Natural killer cell treated with Interleukin-12 subunit alpha and Interleukin-12 subunit beta and Interleukin-15 and Interleukin-18, amount 100 ng/mL, for 72 hours (primary cell): ENCODE measurements at regions not wholly inside any gene's neighbourhood (a gene's known extent, or its start where the extent isn't known, plus 50 kb on each side); places are given as distances from the start of the nearest gene placed in this dataset.
"Not testable (repeated sequence)": the region's sequence is repeated elsewhere in the genome, so short reads cannot be mapped to it uniquely, and the experiment has no call there.

Experiments used
- ATAC-seq, 2 donors: fragments of 150-1000 bp; cut with Tn5 transposase in 1 of 2; sonication (Bioruptor Pico), chemical (Tn5 transposase) in 1 of 2; 2 replicates each; pipeline ENCODE4 v1.10.0; 2021
- DNase-seq: peaks from one replicate; pipeline ENCODE4 v3.0.0; 2022; ENCODE audit warnings: low spot score
- H3K27ac Mint-ChIP-seq, 2 donors: 1 replicate in 1 of 2; 2 replicates in 1 of 2; pipeline ENCODE4 v1.8.0; 2022; ENCODE audit warnings: mixed read lengths in 2 of 2, mild to moderate bottlenecking in 1 of 2, moderate library complexity in 1 of 2
- H3K27me3 Mint-ChIP-seq, 2 donors: 1 replicate in 1 of 2; 2 replicates in 1 of 2; pipeline ENCODE4 v1.8.0; 2022; ENCODE audit warnings: mixed read lengths in 2 of 2
- H3K36me3 Mint-ChIP-seq: one replicate; pipeline ENCODE4 v1.8.0; 2022; ENCODE audit warnings: mixed read lengths
- H3K4me1 Mint-ChIP-seq, 2 donors: 1 replicate in 1 of 2; 2 replicates in 1 of 2; pipeline ENCODE4 v1.8.0; 2022; ENCODE audit warnings: low read depth in 2 of 2, mixed read lengths in 2 of 2, mild to moderate bottlenecking in 1 of 2
- H3K4me3 Mint-ChIP-seq: one replicate; pipeline ENCODE4 v1.8.0; 2022; ENCODE audit warnings: mixed read lengths
- H3K9me3 Mint-ChIP-seq: 2 replicates; pipeline ENCODE4 v1.8.0; 2022; ENCODE audit warnings: mixed read lengths

GRCh38 chr1:10877894-10878293, 81.4 kb upstream of the CASZ1 start:
- H3K9me3 Mint-ChIP-seq, result no peaks in the 10 kb centered on the region
- H3K4me1 Mint-ChIP-seq, result no peaks in the 10 kb centered on the region
- H3K27me3 Mint-ChIP-seq, result peaks cover 0 to 7% of the 10 kb centered on the region in 2 donors
- DNase-seq (no peak), ATAC-seq (no peak)
- H3K27ac Mint-ChIP-seq, result no peak overlapping the region
- H3K4me3 Mint-ChIP-seq, result no peak overlapping the region
- H3K36me3 Mint-ChIP-seq, result no peaks in the 10 kb centered on the region

GRCh38 chr1:10878469-10878868, 82.0 kb upstream of the CASZ1 start:
- Mint-ChIP-seq H3K36me3 (no peaks in the 10 kb centered on the region), H3K27ac (no peak overlapping the region), H3K4me3 (no peak overlapping the region), H3K27me3 (peaks cover 0 to 7% of the 10 kb centered on the region in 2 donors), H3K4me1 (no peaks in the 10 kb centered on the region), H3K9me3 (no peaks in the 10 kb centered on the region)
- ATAC-seq (no peak), DNase-seq (no peak)

GRCh38 chr1:10880063-10880462, 83.6 kb upstream of the CASZ1 start:
- H3K4me1 Mint-ChIP-seq, result no peaks in the 10 kb centered on the region
- H3K36me3 Mint-ChIP-seq, result no peaks in the 10 kb centered on the region

DNA sequence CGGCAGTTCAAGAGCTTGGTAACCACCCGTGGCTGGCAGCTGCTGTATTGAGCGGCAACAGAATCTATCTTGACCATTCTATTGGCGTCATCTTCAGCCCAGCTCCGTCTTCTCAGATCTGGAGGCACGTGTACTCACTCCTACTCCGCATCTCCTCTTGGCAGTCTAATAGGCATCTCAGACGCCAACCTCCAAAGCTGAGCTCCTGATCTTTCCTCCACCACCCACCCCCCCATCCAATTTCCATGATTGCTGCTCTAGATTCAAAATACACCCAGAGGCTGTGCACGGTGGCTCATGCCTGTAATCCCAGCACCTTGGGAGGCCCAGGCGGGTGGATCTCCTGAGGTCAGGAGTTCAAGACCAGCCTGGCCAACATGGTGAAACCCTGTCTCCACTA, 84.6 kb upstream of the CASZ1 start:
- ATAC-seq (no peak), DNase-seq (no peak)
- Mint-ChIP-seq H3K4me1 (no peaks in the 10 kb centered on the region), H3K9me3 (no peaks in the 10 kb centered on the region), H3K4me3 (no peak overlapping the region), H3K27me3 (peaks cover 0 to 7% of the 10 kb centered on the region in 2 donors), H3K27ac (no peak overlapping the region), H3K36me3 (no peaks in the 10 kb centered on the region)

More at GRCh38 chr1:10880063-10880462, 83.6 kb upstream of the CASZ1 start:
- DNase-seq, result no peak
- Mint-ChIP-seq H3K27ac (no peak overlapping the region), H3K4me3 (no peak overlapping the region), H3K27me3 (peaks cover 0 to 7% of the 10 kb centered on the region in 2 donors), H3K9me3 (no peaks in the 10 kb centered on the region)
- no peak for ATAC-seq

DNA sequence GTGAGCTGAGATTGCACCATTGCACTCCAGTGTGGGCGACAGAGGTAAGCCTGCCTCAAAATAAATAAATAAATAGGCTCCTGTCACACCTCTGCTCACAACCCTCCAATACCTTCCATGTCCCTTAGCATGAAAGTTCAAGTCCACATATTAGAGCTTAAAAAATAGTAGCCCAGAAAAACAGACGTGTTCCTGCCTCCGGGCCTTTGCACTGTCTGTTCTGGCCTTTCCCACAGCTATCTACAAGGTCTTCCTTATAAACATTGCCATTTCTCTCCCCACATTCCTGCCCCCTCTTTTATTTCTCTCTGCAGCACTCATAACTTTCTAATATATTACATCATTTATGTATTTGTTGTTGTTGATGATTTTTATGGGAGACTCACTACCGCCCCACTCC, 85.6 kb upstream of the CASZ1 start:
- Mint-ChIP-seq H3K4me1 (no peaks in the 10 kb centered on the region), H3K36me3 (no peaks in the 10 kb centered on the region), H3K4me3 (no peak overlapping the region), H3K9me3 (no peaks in the 10 kb centered on the region), H3K27ac (no peak overlapping the region), H3K27me3 (peaks cover 3 to 7% of the 10 kb centered on the region in 2 donors)
- DNase-seq (no peak), ATAC-seq (no peak)

- H3K4me1 Mint-ChIP-seq, ATAC-seq, H3K36me3 Mint-ChIP-seq, H3K27ac Mint-ChIP-seq, H3K4me3 Mint-ChIP-seq, H3K9me3 Mint-ChIP-seq, DNase-seq: not testable (repeated sequence)
- H3K27me3 Mint-ChIP-seq, result peaks cover 20 to 24% of the 10 kb centered on the region in 2 donors
Observed at GRCh38 chr1:10887032-10887431, 90.6 kb upstream of the CASZ1 start.

- H3K36me3 Mint-ChIP-seq, result no peaks in the 10 kb centered on the region
- DNase-seq, result no peak
- H3K4me3 Mint-ChIP-seq, result no peak overlapping the region
- H3K4me1 Mint-ChIP-seq, result peaks cover 3 to 5% of the 10 kb centered on the region in 2 donors
- ATAC-seq, result no peak
- H3K27ac Mint-ChIP-seq, result no peak overlapping the region
- H3K9me3 Mint-ChIP-seq, result no peaks in the 10 kb centered on the region
- peaks cover 27 to 32% of the 10 kb centered on the region in 2 donors for H3K27me3 Mint-ChIP-seq
Observed at GRCh38 chr1:10888291-10888690, 91.8 kb upstream of the CASZ1 start.

GRCh38 chr1:10888791-10889649, 92.6 kb upstream of the CASZ1 start:
- no peak overlapping the region for H3K4me3 Mint-ChIP-seq
- H3K4me1 Mint-ChIP-seq, result peaks cover 3 to 5% of the 10 kb centered on the region in 2 donors
- H3K36me3 Mint-ChIP-seq, result no peaks in the 10 kb centered on the region
- peaks cover 27 to 32% of the 10 kb centered on the region in 2 donors for H3K27me3 Mint-ChIP-seq
- DNase-seq (no peak), ATAC-seq (no peak)
- no peak overlapping the region for H3K27ac Mint-ChIP-seq
- no peaks in the 10 kb centered on the region for H3K9me3 Mint-ChIP-seq

- H3K4me3 Mint-ChIP-seq, result no peak overlapping the region
Observed at GRCh38 chr1:10889650-10890353, 93.4 kb upstream of the CASZ1 start.

DNA sequence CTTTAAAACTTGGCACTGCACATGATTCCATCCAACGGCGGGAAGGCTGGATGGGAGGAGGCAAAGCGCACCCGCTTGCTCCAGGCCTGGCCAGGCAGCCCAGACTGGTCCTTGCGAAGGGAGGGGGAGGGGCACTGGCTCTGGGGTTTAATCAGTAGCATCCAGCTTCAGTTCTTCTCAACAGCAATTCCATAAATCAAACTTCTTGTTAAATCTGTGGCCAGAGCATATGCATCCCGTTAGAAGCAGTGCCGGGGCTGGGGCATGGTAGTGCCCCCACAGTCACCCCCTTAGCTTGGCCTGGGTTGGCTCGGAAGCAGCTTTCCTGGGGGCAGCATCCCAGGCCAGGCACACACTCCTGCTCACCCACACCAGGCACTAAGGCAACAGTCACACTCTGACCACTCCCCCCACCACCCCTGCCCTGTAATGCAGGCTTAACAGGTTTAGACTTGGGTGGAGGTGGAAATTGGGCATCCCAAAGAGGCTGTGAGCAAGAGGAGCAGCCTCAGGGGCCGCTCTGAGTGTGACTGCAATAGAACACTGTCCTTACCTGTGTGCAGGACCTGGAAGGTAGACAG, 94.1 kb upstream of the CASZ1 start:
- Mint-ChIP-seq H3K27ac (no peak overlapping the region), H3K27me3 (peaks cover 27 to 32% of the 10 kb centered on the region in 2 donors)

More at GRCh38 chr1:10889650-10890353, 93.4 kb upstream of the CASZ1 start:
- peaks cover 27 to 32% of the 10 kb centered on the region in 2 donors for H3K27me3 Mint-ChIP-seq
- ATAC-seq, result no peak
- no peaks in the 10 kb centered on the region for H3K36me3 Mint-ChIP-seq
- DNase-seq, result no peak
- H3K27ac Mint-ChIP-seq, result no peak overlapping the region
- H3K4me1 Mint-ChIP-seq, result peaks cover 3 to 5% of the 10 kb centered on the region in 2 donors
- no peaks in the 10 kb centered on the region for H3K9me3 Mint-ChIP-seq

GRCh38 chr1:10891091-10891490, 94.6 kb upstream of the CASZ1 start:
- ATAC-seq (no peak), DNase-seq (no peak)
- Mint-ChIP-seq H3K4me3 (no peak overlapping the region), H3K27ac (no peak overlapping the region), H3K27me3 (peaks cover 27 to 32% of the 10 kb centered on the region in 2 donors), H3K4me1 (peaks cover 3 to 5% of the 10 kb centered on the region in 2 donors), H3K9me3 (no peaks in the 10 kb centered on the region), H3K36me3 (no peaks in the 10 kb centered on the region)

More for the DNA sequence above, 94.1 kb upstream of the CASZ1 start:
- ATAC-seq (peak in 1 of 2 donors; percentile 27), DNase-seq (no peak)
- Mint-ChIP-seq H3K4me1 (peaks cover 3 to 5% of the 10 kb centered on the region in 2 donors), H3K36me3 (no peaks in the 10 kb centered on the region), H3K4me3 (no peak overlapping the region), H3K9me3 (no peaks in the 10 kb centered on the region)

DNA sequence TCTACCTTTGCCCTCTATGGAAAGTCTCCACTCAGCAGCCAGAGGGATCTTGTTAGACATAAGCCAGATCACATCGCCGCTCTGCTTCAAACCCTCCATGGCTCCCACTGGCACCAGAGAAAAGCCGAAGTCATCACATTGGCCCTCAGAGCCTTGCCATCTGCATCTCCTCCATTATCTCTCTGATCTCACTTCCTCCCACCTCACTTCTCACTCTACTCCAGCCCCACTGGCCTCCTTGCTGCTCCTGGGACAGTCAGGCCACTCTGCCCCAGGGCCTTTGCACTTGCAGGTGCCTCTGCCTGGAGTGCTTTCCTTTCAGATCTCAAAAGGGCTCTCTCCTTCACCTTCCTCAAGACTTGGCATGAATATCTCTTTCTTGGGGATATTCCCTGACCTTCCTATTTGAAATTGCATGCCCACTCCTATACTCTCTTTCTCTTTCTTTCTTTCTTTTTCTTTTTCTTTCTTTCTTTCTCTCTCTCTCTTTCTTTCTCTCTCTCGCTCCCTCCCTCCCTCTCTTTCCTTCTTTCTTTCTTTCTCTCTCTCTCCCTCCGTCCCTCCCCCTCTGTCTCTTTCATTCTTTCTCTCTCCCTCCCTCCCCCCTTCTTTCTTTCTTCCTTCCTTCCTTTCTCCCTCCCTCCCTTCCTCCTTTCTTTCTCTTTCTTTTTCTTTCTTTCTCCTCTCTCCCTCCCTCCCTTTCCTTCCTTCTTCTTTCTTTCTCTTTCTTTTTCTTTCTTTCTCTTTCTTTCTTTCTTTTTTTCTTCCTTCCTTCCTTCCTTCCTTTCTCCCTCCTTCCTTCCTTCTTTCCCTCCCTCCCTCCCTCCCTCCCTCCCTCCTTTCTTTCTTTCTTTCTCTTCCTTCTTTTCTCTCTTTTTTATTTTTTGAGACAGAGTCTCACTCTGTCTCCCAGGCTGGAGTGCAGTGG, 96.0 kb upstream of the CASZ1 start:
- no peak for ATAC-seq
- H3K36me3 Mint-ChIP-seq, result no peaks in the 10 kb centered on the region
- DNase-seq, result no peak
- no peak overlapping the region for H3K4me3 Mint-ChIP-seq
- H3K27ac Mint-ChIP-seq, result no peak overlapping the region
- H3K27me3 Mint-ChIP-seq, result peaks cover 27 to 29% of the 10 kb centered on the region in 2 donors
- H3K4me1 Mint-ChIP-seq, result peaks cover 3 to 5% of the 10 kb centered on the region in 2 donors
- H3K9me3 Mint-ChIP-seq, result no peaks in the 10 kb centered on the region

DNA sequence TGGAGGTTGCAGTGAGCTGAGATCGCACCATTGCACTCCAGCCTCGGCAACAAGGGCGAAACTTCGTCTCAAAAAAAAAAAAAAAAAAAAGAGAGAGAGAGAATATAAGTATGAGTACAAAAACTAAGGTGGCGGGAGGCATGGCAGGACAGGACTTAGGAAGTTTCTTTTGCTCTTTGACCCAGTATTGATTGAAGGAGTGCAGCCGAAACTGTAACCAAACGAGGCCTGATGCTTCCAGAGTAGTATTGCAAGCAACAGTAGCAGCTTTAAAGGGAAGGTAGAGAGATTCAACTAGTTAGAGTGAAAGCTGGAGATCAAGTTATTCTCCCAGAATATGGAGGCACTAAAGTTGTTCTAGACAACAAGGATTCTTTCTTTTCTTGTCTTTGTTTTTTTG, 99.2 kb upstream of the CASZ1 start:
- no peak for ATAC-seq
- H3K4me3 Mint-ChIP-seq, result no peak overlapping the region
- no peaks in the 10 kb centered on the region for H3K9me3 Mint-ChIP-seq
- peaks cover 9 to 16% of the 10 kb centered on the region in 2 donors for H3K27me3 Mint-ChIP-seq
- no peak overlapping the region for H3K27ac Mint-ChIP-seq
- DNase-seq, result no peak
- no peaks in the 10 kb centered on the region for H3K36me3 Mint-ChIP-seq
- no peaks in the 10 kb centered on the region for H3K4me1 Mint-ChIP-seq
